NOMO-1 treated with dmso at 0.1 percent for 144 hours (cell line): ENCODE measurements at regions not wholly inside any gene's neighbourhood (a gene's known extent, or its start where the extent isn't known, plus 50 kb on each side); places are given as distances from the start of the nearest gene placed in this dataset.

Experiments used
- DNase-seq: peaks from one replicate; lab custom pipeline; 2025; ENCODE audit not compliant: unreplicated experiment; lab: John Stamatoyannopoulos, UW

DNA sequence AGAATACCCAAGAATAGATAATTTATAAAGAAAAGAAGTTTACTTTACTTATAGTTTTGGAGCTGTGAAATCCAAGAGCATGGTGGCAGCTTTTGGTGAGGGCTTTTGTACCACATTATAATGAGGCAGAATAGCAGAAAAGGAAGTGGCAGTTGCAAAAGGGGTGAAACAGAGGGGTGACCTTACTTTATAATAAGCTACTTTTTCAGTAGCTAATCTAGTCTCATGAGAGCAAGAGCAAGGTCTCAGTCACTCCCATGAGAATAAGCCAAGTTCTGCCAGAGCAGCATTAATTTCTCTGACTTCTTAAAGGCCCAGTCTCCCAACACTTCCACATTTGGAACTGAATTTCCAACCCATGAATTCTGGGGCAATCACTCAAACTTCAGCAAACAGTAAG, 502.0 kb downstream of the GBA3 start:
- no peak for DNase-seq

DNA sequence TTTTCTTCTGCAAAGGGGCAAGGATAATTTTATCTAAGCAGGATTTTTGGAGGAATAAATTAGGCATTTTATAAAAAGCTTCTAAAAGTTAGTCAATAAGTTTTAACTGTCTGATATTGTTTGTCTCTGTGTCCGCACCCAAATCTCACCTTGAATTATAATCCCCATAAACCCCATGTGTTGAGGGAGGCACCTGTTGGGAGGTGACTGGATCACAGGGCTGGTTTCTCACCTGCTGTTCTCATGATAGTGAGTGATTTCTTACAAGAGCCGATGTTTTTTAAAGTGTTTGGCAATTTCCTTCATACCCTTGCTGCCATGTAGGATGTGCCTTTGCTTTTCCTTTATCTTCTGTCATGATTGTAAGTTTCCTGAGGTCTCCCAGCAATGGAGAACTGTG, 481.4 kb downstream of the GBA3 start:
- DNase-seq: no peak

DNA sequence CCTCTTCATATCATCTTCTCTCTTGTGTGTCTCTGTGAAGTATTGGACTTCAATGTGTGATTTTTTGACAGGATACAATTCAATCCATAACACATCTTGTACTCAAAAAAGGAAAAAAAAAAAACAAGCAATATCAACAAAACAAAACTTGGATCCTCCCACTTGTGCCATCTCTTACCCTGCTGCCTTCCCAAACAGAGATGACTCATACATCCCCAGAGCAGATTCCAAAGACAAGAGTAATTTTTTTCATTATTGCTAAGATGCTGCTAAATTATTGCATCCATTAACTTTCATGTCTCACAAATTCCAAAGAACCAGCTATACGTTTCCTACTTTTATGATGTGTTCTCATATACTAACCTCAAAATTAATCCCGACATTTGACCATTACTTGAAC, 479.2 kb downstream of the GBA3 start:
- no peak for DNase-seq

DNA sequence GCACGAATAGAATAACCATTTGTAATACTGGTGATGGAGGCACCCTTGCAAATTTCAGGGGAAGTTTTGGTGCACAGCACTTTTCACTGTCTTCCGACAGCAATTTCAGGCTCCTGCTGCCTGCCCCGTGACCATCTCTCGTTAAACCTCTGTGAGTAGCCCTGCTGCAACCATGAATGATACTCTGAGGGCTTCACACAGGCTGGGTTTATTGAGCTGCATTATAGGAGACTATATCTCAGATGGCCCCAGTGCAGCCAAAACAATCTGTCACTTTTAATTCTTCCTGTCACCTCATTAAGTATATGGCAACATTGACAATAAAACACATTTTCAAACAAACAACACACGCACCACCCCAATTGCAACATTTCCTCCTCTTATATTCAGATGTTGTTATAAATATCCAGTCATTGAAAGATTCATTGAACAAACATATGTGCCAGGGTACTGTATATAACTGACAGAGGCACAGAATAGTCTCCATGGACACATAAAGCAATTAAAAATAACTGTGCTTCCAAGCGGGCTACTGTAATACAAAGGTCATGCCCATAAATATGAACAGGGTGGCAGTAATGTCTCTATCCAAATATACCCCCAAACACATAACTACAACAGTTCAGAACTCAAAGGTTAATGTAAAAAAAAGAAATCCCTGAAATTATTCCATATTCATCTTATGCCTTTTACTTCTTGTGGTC, 477.0 kb downstream of the GBA3 start:
- DNase-seq: no peak

DNA sequence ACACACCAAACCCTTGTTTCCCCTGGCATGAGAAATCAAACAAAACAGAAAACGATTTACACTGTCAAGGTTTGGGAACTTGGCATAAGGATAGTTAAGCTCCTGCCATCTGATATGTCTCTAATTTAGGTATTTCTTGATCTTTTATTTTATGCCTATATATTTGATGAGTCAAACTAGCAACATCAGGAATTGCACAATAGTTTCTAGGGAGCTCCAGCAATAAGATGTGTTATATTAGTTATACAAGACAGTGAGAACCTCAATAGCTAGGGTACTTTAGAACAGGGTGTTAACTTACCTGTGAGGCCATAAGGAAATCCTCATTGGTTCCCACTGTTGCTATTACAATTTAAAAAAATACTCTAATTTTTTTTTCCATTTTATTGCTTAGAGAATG, 474.2 kb downstream of the GBA3 start:
- DNase-seq: no peak

DNA sequence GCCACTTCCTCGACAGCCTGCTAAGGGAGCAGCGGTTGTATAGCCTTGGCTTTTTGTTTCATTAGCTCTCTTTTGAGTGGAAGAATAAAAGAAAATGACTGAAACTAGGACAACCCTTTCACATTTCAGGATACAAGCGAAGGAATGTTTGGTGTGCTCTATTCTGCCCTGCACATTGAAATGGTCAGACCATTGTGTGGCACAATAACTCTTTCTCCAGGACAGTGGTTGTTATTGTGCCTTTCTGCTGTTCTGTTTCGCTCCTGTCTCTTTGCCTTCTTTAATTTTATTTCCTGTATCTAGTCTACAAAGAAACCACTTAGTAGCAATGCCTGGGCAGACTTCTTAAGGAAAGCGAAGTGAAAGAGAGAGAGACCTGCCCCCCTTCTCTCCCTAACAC, 473.7 kb downstream of the GBA3 start:
- DNase-seq: no peak

DNA sequence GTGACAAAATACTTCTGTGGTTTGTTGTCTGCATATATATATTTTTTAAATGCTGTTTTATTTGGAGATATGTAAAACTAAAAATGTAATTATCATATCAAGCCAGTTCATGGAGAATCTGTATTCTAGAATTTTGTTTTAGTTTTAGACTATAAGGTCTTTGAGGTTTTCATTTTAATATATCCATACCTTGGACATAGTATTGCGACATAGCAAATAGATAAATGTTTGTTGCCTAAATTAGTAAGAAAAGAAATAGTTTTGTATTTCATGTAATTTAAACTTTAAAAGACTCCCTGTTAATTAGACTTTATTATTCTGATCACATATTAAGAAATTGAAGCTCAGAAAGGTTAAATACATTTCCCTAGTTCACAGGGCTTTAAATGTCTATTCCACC, 472.9 kb downstream of the GBA3 start:
- no peak for DNase-seq

DNA sequence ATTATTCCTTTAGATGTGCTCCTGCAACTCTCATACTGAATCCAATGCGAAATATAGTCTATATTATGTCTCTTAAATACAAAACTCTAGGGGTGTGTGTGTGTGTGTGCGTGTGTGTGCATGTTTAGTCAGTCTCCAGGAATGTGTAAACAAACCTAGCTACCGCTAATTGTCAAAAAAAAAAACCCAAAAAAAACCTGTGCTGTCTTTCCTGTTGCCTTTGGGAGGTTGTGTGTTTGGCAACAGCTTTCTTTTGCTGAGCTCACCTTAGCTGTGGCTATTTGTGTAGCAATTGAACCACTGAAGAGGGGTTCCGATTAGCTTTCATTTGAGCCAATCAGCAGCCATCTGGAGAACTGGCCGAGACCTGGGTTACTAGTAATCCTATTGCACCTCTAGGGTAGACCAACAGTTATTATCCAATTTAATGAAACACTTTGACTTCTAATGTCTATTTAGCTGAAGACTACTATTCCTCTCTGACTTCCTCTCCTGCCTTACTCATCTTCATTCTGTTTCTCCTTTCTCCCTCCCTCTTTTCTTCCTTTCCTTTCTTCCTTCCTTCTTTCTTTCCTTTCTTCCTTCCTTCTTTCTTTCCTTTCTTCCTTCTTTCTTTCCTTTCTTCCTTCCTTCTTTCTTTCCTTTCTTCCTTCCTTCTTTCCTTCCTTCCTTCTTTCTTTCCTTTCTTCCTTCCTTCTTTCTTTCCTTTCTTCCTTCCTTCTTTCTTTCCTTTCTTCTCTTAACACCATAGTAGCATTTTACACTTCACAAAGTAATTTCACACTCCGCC, 471.1 kb downstream of the GBA3 start:
- no peak for DNase-seq

DNA sequence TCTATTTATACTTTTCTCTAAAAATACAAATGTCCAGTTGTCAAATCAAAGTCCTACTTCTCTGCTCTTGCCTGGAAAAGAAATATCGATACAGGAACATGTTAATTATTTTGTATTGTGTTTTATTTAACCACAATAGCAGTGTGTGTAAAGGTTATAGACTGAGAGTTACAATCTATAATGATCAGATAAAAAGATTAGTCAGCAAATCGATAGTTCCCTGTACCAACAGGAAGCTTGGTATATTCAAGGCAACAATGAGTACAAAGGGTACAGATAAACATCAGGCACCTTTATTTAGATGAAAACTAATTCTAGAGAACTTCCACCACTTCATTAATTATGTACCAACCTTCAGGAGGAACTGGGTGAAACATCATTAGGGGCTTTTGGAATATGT, 469.5 kb downstream of the GBA3 start:
- no peak for DNase-seq

DNA sequence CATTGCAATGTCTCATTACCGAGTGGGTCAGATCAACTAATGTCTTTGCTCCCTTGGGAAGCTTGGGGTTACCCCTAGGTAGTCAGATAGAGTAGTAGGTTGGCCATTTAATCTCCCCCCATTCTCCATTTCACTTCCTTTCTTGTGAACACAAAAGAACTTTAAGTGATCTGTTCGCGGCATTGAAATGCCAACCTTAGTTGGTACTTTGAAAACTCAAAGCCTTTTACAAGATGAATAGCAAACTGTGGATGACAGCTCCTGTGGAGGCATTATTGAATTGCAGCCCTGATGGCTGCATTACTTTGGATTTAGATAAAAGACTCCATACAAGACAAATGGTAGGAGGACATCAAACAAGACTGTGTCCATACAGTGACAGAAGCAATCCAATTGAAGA, 469.1 kb downstream of the GBA3 start:
- no peak for DNase-seq

DNA sequence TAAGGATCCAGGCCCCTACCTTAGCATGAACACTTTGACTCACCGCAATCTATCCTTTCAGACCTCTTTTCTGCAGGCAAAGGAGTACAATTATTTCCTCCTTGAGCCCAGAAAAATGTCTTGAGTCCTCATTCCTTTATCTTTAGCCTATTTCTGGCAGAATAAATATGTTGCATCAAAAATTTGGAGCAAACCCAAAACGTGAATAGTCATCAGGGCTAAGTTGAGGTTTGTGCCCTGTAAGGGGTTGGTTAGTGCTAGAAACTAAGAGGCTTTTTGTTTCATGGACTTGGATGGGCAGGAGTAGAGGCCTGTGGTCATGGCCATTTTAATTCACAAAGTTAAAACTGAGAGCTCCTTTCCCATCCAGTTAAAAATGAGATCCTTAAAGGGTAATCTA, 460.3 kb downstream of the GBA3 start:
- DNase-seq: no peak

DNA sequence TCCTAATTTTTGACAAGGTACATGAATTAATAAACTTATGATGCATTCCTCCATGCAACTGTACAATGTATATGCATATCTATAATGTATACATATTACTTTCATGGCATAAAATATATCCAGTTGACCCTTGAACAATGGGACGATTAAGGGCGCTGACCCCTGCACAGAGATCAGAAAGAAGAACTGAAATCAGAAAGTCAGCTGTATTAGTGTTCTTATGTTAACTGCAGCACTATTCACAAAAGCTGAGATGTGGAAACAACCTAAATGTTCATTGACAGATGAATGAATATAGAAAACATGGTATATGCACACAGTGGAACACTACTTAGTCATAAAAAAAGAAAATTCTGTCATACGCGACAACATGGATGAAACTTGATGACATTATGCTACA, 457.1 kb downstream of the GBA3 start:
- no peak for DNase-seq

DNA sequence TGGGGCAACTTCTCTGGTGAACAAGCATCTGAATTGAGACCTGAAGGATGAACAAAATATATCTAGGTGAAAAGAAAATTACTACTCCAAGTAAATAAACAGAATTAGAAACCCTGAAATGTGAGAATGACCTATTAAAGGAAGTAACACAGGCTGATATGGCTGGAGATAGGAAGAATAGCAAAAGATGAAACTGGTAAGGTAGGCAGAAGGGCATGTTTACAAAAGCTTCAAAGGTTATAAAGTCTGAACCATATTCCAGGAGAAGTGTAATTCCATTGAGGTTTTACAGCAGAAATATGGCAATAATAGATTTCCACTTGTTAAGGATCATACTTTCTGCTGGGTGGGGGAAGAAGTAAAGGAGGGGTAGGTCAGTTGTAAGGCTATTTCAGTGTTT, 452.0 kb downstream of the GBA3 start:
- no peak for DNase-seq

DNA sequence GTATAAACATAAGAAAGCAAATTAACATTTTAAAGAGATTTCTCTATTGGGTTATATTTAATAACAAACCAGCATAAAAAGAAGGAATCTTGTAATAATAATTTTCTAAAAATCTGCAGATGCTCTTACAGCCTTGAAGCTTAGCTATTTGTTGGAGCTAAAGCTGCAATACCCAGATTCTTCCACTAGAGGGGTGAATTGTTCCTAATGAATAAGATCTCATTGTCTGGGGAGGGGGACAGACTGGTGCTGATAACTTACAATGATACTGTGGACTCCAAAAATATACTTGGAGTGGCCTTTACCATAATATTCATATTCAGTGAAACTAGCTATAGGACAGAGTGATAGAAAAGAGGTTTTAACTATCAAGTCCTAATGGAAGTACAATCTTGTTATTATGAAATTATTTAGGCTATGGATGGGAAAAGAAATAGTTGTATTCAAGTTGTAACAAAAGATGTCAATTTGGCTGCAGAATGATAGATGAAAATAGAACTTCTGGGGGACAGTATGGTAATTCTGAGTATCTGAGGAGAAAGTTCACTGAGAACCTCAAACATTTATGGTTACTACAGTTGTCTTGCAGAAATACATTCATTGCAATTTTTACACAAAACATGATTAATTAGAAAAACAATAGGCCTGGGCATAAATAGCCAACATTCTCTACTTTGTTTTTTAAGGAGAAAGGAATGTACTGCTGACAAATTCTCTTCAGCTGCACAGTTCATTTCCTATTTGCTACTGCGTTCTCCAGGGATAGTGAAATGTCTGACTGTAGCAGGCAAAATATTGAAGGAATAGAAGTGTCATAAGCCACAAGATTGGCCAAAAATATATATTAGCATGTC, 443.3 kb downstream of the GBA3 start:
- DNase-seq: no peak

DNA sequence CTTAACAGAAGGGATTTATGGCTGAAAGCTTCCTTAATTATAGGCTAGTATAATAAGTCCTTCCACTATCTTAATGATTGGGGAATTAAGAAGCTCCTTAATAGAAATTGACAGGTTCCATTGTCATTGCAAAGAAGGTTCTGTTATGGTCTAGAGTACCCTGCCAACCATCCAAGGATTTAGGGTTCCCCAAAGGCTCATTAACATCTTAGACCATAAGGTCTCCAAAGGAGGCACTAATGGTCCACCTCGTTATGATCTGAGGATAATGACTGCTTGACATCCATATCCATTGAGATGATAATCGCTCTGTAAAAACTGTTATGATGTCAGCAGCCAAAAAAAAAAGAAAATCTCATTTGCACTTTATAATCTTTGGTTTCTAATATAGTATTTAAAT, 441.6 kb downstream of the GBA3 start:
- no peak for DNase-seq

DNA sequence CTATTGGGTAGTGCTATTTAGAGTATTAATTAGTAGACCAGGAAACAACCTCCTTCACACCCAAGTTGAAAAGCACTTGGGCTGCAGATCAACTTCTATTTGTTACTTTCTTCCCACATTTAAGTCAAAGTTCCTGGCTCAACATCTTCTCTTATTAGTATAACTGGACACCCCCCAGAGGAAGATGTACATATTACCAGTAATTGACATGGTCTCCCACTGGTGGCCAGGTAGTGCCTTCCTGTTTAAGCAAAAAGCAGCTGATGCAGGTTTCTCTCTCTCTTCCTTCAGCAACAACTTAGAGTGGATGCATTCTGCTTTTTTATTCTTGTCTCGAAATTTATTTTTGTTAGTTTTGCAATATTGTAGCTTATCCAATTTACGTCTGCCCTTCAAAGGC, 438.1 kb downstream of the GBA3 start:
- DNase-seq: no peak

DNA sequence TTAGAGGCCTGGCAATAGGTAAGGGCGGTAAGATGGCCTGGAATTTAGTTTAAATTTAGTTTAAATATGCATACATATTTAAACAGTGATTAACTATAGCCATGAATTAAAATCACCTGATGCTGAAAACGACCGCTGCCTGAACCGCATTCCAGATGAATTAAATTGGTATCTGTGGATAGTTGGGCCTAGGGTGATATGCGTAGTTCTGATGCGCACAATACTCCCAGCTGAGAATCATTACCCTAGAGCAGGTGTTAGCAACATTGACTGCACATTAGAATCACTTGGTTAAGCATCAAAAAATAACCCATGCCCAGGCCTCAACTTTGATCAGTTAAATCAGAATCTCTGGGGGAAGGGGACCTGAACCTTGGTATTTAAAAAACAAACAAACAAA, 432.4 kb downstream of the GBA3 start:
- DNase-seq: no peak

DNA sequence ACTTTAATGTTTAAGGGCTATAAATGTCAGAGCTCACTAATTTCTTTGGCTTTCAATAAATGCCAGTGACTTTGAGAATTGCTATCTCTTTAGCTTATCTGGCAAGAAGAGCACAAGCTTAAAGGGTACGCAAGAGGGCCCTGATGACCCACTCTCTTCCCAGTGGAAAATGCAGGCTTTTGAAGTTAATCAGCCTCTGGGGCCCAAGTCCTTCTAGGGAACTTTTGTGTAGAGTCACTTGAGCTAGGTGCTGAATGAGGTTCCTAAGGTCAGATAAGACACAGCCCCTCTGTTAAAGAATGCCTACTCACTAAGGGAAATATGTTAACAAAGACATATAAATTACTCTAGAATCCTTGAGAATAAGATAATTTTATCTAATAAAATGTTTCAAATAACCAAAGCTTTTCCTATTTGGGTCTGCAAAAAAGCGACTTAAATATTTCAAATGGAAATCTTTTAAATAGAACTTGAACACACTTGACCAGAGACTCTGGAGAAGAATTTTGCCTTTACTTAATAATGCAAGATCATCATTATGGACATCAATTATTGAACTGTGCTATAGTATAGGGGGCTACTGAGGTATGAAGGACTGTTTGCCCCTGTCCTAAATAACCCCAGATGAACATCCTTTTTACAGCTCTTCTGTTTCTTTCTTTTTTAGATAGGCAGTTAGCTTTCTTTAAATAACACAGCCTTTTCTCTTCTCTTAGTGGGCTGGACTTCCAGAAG, 430.1 kb downstream of the GBA3 start:
- no peak for DNase-seq

DNA sequence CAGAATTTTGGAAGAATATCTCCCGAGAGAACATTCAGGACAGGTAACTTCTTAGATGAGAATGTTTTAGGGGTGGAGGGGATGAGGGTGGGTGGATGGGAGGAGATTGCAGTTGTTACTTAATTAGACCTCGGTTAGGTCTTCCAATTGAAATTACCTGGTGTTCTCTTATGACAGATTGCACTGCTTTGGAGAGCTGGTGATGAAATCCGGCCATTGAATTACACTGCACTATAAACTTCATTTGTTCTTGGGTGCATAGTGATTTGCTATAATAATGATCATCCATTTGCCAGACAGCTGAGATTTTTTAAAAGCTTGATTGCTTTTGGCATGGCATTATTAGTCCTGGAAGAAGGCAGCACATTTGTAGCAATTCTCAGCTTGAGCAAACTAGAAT, 427.6 kb downstream of the GBA3 start:
- no peak for DNase-seq

DNA sequence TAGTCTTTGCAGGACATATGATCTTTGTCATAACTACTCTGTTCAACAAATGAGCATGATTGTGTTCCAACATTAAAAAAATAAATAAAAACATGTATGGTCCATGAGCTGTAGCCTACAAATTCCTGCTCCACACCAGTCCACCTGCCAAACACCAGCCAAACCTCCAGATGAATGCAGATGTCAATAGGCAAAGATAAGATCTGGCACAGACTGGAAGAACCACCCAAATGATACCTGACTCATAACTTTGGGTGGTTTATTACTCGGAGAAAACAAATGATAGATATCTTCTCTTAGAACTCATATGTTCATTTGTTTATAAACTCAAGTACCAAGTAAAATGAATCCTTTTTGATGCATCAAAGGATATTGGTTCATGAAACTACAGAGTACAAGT, 425.1 kb downstream of the GBA3 start:
- no peak for DNase-seq

DNA sequence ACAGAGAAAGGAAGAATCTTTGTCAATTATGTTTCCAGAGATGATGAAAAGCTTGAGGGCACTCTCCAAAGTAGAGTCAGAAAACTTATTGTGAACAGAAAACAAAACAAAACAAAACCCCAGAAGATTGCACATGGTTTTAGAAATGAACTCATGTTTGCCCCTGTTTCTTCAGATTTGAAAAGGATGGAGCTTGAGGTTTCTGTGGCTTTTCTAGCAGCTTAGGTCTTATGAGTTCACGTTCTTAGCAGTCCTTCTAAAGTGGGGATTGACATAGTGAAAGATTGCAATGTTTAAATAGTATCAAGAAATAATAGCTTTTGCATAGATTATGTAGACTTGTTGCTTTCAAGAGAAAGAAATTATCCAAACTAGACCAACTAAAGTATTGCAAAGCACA, 421.8 kb downstream of the GBA3 start:
- DNase-seq: no peak
